ENCODE measurements at regions not wholly inside any gene's neighbourhood (a gene's known extent, or its start where the extent isn't known, plus 50 kb on each side); places are given as distances from the start of the nearest gene placed in this dataset.

DNA sequence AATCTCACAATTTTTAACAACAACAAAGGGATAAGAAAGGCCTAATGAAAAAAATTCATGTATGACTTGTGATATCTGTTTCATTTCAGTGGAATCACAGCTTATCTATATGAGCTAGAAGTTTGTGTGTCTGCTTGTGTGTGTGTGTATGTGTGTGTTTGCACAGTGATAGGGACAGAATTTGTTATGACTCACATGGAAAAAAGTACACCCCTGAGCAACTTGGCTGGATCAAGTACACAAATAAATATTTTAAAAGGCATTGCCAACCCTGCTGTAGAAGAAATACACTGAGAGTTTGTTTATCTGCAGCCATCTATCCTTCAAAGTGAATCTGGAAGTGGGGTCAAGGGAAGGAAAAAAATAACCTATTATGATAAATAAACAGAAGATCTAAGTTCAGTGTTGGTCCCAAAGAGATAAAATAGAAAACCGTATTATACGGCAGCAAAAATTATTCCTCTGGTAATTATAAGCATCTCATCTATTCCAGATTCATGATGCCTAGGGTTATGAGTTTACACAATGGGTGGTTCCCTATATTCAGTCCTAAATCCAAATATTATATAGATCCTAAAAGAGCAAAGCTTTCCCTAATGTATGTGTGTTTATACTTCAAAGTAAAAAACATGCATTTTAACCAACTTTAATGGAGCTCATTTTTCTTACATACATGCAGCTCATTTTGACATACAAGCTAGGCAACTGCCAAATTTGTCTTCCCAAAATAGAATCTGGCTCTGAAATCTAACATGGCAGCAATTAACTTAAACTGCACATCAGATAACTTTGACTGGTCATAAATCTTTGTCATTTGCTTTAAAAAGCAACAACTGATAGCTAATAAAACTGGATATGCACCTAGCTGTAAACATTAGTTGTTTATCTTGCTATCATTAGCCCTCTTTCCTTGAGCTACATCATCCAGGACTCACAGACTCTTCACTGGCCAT, 420.6 kb downstream of the IRS1 start:
- no peak for DNase-seq (ENCODE audit: low spot score)

DNA sequence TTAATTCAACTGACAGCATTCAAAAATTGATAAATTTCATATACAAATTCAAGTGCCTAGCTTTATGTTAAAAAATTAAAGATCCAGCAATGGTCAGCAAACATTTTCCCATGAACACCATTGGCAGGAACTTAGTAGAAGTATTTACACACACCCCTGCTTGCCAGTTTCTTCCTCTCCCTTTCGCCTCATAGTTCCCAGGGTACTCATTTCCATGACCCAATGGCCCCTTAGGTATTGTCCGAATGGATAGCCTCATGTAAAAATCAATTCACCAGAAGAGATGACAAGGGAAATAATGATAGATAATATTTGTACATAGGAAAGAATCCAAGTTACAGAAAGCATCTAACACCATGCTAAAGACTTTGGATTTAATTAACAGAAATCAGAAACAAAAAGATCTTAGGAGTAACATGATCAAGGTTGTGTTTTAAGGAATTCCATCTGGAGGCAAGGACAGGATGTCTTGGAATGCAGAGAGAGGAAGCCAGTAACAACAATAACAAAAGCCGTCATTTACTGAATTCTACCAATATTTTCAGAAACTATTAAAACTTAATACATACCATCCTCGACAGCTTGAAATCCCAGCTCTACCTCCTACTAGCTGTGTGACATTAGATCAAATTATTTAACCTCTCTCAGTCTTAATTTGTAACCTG, 423.0 kb downstream of the IRS1 start:
- DNase-seq (ENCODE audit: low spot score), result no peak

DNA sequence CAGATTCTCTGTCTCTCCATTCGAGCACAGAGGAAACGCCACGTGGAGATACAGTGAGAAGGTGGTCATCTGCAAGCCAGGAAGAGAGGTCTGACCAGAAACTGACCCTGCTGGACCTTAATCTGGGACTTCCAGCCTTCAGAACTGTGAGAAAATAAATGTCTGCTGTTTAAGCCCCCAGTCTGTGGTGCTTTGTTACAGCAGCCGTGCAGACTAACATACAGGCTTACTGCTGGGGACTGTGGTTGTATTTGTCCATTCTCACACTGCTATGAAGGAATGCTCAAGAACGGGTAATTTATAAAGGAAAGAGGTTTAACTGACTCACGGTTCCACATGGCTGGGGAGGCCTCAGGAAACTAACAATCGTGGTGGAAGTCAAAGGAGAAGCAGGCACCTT, 432.7 kb downstream of the IRS1 start:
- DNase-seq (ENCODE audit: low spot score), result no peak

DNA sequence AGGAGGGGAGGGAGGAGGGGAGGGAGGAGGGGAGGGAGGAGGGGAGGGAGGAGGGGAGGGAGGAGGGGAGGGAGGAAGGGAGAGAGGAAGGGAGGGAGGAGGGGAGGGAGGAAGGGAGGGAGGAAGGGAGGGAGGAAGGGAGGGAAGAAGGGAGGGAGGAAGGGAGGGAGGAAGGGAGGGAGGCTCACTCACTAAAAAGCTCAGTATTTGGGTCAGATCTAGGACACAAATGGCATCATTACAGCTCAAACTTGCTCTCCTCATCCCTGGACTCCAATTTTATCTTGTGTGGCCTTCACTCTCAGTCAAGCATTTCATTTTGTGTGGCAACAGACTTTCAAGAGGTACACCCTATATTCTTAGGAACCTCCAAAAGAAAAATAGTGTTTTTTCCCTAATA, 435.4 kb downstream of the IRS1 start:
- no peak for DNase-seq (ENCODE audit: low spot score)

DNA sequence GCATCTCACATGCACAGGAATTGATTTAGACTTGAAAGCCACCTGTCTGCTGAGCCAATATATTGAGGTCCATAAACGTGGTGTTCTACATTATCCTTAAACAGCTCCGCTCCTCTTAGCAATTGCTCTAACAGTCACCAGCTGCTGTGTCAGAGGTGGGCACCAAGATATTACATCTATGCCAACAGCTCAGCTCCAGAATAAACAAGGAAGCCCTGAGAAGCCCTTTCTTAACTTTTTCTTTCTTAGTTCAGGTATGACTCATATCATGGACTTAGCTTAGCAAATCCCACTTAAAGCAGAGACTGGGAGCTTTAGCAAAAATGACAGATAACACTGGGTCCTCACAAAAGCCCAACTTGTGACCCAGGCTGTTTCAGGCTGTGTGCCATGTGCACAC, 436.6 kb downstream of the IRS1 start:
- DNase-seq (ENCODE audit: low spot score), result no peak

DNA sequence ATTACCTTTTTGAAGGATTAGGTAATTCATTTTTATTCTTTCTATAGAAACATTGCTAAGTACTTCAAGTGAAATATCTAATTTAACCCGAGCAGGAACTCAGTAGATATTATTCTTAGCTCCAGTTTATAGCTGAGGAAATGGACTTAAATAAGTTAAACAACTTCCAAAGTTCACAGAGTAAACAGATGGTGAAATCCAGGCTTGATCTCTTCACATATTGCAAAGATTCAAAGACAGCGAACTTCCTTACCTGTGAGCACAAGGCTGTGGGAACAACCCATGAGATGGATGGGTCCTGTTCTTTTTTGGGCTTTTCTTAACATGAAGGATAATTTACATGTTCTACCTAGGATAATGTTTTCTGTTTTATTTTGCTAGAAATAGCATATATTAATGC, 439.0 kb downstream of the IRS1 start:
- DNase-seq (ENCODE audit: low spot score), result no peak

DNA sequence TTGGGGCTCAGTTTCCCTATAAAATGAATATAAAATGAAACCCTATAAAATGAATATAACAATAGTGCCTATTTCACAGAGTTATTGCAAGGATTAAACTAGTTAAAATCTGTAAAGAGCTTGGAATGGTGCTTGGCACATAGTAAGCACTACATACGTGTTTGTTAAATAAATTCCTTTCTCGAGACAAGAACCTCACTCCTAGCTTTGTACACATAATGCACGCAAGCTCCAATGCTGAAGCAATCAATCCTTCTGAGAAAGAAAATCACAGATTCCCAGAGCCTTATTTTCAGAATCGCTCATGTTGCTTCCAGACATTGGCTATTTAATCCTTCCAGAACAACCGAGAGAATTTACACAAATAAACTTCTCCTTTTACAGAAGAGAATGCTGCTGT, 440.9 kb downstream of the IRS1 start:
- DNase-seq (ENCODE audit: low spot score), result no peak

DNA sequence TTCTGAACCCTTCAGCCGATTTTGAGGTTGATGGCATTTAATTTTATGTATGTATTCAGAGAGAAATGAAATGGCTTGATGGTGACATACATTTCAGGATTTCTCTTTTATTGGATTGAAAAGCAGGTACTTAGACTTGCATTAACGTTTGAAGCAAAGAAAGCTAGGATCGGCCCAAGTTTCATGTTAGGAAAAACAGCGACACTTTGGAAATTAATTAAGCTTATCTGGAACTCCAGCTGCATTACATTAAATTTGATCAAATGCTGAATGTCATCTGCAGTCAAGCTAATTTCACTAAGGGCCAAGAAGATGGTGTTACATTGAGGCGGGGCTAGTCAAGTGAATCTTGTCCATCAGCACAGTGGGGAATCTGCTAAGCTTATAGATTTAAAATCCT, 441.8 kb downstream of the IRS1 start:
- no peak for DNase-seq (ENCODE audit: low spot score)

DNA sequence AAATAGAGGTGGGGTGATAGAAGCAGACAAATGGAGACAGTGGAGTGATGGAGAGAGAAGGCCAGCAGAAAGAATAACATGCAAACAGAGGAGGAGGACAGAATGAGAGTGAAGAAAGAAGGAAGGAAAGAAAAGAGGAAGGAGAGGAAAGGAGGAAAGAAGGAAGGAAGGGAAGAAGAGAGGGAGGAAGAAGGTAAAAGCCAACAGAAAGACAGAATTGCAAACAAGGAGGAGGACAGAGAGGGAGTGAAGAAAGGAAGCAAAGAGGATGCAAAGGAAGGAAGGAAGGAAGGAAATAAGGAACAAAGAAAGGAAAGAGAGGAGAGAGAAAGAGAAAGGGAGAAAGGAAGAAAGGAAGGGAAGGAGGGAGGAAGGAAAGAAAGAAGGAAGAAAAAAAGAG, 444.0 kb downstream of the IRS1 start:
- DNase-seq (ENCODE audit: low spot score), result no peak

DNA sequence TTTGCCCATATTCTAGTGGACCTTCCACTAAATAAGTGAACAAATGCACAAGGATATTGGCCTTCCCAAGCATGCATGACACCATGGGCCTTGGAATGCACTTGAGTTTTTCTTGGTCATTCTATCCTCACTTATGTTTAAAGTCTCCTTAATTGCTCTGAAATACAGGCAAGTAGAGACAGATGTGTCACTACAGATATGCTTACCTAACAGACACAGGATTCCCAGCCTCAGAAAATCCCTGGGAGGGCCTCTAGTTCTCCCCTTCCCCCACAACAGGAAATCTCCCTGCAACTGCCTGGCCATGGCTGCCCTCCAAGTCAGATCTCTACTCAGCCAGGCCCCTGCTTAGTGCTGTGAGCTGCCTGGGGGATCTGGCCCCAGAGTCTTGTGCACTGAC, 445.2 kb downstream of the IRS1 start:
- no peak for DNase-seq (ENCODE audit: low spot score)

DNA sequence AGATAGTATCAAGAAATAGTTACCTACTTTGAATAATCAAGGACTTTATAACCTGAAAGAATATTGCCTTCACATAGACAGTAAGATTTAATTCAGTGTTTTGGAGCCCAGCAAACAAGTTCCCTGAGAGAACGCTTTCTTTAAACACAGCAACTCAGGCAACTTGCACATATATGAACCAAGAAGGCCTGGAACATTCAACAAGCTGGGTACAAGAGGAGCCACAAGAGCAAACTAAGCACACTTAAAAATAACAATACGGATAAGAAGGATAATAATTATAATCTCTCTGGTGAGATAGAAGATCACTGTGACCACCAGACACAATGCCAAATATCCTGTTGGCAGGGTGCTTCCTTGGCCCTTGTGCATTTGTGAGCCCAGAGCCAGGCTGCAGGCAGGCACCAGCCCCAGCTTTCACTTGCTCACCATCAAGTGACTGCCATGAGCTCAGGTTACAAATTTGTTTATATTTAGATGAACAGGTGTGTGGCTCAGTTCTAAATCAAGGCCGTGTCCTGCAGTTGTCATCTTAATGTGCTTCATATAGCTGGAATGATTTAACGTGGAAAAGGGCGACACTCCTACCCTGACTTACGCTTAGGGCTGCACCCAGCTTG, 446.6 kb downstream of the IRS1 start:
- DNase-seq (ENCODE audit: low spot score), result no peak

DNA sequence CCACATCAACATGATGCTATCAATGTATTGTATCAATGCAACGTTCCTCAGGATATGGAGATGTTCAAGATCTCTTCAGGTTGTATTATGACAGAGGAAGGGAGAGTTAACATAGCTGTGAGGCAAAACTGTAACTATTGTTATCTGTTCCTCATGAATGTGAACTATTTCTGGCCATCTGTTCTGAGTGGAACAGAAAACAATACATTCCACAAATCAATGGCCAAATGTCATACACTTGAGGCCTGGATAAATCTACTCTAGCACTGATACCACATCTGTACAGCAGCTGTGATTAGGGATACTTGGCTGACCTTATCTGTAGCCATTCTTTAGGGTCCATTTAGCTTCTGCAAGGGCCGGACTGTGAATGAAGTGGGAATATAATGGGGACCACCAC, 447.9 kb downstream of the IRS1 start:
- DNase-seq (ENCODE audit: low spot score), result no peak

DNA sequence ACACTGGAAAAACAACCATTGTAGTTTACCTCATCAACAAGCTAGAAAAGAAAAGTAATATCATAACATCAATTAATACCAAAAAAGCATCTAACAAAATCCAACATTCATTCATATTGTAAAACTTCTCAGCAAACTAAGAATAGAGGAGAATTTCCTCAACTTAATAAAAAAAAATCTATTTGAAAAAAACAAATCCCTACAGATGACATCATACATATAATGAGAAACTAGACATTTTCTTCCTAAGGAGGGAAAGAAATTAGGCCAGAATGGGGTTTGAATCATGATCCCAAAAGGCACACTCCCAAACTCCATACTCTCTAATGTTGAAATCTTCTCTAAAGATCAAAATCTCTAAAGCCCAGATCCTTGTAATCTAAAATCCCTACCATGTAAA, 460.0 kb downstream of the IRS1 start:
- no peak for DNase-seq (ENCODE audit: low spot score)

DNA sequence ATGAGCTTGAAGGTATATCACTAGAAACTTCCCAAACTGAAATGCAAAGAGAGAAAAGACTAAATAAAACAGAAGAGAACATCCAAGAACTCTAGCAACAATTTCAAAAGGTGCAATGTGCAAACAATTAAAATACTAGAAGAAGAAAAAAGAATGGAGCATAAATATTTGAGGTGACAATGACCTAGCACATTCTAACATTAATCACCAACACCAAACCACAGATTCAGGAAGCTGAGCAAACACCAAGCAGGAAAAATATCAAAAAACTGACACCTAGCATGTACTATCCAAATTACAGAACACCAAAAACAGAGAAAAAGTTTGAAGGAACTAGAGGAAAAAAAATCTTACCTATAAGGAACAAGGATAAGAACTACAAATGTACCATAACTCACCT, 460.8 kb downstream of the IRS1 start:
- DNase-seq (ENCODE audit: low spot score), result no peak

DNA sequence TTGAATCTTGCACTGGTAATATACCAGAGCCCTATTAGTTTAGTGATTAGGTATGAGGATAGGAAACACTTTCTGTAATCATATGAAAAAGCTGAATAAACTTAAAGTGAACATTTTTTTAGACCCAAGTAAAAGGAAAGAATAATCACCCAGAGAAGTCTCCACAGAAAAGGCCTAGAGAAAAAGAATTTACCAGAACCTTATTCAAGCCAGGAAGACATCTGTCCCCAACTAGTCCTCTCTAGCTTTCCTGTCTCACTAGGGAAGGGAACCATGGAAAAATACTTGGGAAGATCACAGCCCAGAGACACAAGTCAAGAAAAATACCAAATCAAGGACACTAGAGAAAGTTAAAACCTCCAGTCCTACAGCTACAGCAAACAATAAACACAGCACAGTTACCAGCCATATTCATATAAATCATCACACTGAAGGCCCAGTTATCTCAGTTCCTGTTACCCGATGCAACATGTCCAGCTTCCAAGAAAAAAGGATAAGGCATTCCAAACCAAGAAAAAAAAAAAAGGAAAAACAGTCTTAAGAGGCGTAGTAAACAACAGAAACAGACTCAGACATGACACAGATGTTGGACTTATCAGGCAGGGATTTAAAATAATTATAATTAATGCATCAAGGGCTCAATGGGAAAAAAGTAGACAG, 461.5 kb downstream of the IRS1 start:
- no peak for DNase-seq (ENCODE audit: low spot score)

DNA sequence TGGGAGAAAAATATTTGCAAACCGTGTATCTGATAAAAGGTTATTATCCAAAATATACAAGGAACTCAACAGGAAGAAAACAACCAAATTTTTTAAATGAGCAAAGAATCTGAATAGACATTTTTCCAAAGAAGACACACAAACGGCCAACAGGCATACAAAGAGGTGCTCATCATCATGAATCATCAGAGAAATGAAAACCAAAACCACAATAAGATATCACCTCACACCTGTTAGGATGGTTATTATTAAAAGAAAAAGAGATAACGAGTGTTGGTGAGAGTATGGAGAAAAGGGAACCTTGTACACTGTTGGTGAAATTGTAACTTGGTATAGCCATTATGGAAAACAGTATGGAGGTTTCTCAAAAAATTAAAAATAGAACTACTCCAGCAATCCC, 463.3 kb downstream of the IRS1 start:
- DNase-seq (ENCODE audit: low spot score), result no peak

DNA sequence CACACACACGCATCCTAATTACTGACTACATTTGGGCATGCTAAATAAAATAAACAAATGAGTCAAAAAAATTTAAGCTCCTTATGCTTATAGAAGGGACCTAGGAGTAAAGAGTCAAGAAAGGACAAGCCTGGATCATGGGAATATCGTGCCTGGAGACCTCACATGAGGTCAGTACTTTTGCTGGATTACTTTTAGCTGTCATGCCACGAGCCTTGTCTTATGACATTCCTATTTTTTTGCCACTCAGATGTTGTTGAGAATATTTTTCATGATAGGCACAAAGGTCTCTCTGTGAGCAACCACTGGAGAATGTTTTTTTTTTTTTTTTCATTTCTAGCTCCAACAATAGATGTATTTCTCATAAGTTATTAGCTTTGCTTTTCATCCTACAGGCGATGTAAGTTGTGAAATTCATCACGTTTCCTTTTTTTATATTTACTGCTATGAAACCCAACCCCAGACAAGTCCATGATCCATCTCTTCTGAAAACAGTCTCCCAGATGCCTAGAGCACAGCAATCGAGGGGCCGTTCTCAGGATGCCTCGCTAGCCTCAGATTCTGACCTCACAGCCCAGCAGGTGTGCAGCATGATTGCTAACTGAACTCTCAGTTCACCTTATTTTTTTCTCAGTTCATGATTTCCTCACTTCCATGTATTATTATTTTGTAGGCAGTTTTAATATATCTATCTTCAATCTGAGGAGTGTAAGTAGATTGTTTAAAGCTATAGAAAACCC, 464.5 kb downstream of the IRS1 start:
- DNase-seq (ENCODE audit: low spot score), result no peak

DNA sequence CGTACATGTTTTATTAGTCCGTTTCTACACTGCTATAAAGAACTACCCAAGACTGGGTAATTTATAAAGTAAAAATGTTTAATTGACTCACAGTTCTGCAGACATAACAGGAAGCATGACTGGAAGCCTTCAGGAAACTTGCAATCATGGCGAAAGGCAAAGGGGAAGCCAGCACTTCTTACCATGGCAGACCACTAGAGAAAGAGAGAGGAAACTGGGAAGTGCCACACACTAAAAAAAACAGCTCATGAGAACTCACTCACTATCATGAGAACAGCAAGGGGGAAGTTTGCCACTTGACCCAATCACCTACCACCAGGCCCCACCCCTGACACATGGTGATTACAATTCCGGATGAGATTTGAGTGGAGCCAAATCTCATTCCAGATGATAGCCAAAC, 466.2 kb downstream of the IRS1 start:
- no peak for DNase-seq (ENCODE audit: low spot score)

DNA sequence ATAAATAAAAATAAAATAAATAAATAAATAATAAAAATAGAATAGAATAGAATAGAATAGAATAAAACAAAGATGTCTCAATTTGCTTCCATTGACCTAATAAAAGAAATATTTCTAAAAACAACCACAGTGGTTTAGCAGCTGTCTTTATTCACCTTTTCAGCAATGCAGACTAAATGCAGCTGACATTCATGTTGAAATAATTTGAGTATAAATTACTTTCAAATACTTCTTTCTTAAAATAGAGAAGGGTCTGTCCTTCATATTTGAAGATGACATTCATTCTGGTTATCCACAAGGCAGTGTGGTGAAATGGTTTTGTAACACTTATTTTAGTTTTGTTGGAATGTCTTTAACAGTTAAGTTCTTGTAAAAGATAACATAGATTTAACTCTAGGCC, 469.4 kb downstream of the IRS1 start:
- no peak for DNase-seq (ENCODE audit: low spot score)

DNA sequence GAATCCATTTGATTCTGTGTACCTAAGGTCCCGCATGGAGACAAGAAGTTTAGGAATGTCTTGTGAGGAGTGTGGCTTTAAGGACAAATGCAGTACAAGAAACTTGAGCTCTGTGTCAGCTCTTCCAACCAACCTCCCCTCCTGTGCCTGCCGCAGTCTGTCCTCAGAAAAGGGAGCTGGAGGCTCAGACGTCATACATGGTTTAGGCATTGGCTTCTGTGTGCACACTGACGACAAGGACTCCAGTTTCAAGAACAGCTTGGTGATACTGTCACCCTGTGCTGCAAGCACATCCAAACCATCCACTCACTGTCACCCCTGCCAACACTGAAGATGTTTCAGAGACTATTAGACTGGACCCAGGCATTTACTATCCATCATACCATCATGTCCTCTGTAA, 470.4 kb downstream of the IRS1 start:
- no peak for DNase-seq (ENCODE audit: low spot score)

DNA sequence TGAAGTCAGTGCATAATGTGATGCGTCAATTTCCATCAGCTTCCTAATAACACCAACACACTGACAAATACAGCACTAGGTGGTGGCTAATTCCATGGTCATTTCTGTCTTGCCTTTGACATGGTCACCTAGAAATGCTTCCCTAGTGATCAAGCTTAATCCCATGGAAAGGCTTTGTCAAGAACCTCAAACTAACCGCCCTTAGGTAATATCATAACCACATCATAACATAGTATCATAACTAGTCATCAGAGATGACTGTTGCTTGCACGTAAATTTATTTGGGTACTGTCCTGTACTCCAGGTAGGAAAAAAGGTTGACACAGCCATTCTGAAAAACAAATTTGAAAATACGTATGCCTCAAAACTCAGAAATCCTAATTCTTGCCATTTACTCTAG, 471.8 kb downstream of the IRS1 start:
- no peak for DNase-seq (ENCODE audit: low spot score)

DNA sequence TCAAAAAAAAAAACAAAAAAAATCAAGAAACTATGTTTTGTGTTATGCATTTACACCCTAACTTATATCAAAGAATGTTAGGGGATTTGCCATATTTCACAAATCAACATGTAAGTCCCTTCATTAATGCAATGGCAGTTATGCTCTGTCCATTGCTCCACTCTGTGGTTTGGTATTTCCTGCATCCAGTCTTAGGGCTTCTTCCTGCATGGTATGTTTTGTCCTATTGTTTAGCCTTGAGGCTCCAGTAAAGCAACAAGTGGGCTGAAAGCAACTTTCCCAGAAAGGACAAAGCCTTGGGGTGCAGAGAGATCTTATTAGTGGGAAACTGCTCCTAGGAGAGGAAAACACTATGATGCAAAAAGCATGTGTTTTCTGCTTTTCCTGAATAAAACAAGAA, 474.1 kb downstream of the IRS1 start:
- DNase-seq (ENCODE audit: low spot score), result no peak

Measured in ecto neural progenitor cell (in vitro differentiated cells).